ENCODE measurements at regions not wholly inside any gene's neighbourhood (a gene's known extent, or its start where the extent isn't known, plus 50 kb on each side); places are given as distances from the start of the nearest gene placed in this dataset.

DNA sequence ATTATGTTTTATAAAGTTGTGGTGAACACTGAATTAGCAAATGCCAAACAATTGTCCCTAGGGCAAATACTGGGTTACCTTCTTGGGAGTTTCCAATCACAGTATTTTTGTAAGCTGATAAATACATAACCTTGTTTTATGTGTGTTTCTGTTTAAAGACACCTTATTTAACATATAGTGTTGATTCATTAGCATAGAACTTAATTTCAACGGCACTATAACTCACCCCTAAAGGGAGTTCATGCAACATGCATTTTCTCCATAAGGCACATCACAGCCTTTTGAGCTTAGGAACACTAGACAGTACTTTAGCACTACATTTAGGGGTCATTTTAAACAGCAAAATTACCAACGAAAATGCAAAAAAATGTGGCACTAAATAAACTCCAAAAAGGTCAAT lies 74.2 kb upstream of the TYRP1 start:
- TF ChIP-seq, protein P1, sequence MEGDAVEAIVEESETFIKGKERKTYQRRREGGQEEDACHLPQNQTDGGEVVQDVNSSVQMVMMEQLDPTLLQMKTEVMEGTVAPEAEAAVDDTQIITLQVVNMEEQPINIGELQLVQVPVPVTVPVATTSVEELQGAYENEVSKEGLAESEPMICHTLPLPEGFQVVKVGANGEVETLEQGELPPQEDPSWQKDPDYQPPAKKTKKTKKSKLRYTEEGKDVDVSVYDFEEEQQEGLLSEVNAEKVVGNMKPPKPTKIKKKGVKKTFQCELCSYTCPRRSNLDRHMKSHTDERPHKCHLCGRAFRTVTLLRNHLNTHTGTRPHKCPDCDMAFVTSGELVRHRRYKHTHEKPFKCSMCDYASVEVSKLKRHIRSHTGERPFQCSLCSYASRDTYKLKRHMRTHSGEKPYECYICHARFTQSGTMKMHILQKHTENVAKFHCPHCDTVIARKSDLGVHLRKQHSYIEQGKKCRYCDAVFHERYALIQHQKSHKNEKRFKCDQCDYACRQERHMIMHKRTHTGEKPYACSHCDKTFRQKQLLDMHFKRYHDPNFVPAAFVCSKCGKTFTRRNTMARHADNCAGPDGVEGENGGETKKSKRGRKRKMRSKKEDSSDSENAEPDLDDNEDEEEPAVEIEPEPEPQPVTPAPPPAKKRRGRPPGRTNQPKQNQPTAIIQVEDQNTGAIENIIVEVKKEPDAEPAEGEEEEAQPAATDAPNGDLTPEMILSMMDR (IDR thresholded peaks at IDR 0.05), result no peak
- no peak for TF ChIP-seq POLR2A (IDR thresholded peaks at IDR 0.05)

All from heart left ventricle (tissue), 13 donors.